ENCODE measurements at regions not wholly inside any gene's neighbourhood (a gene's known extent, or its start where the extent isn't known, plus 50 kb on each side); places are given as distances from the start of the nearest gene placed in this dataset.

DNA sequence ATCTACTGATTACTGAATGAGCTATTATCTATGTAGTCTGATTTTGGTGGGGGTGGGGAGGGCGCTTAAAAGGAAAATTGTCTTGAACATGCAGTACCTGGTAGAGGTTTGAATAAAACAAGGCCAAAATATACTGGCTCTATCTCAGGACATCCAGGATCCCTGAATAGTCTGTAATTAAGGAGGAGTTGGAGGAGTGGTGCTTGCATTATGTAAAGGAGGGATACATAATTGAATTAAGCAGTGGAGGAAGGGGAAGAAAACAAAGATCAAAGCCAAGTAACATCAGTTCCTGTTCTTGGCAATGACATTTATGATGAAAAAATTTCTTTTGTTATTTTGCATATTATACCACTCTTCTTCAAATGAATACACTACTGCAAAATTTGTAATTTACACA, 539.4 kb upstream of the ZEB2 start:
- H3K27me3 Mint-ChIP-seq (ENCODE audit: insufficient read depth, low read depth, poor library complexity) = no peaks in the 10 kb centered on the region
- H3K27ac Mint-ChIP-seq = no peak overlapping the region
- H3K4me2 ChIP-seq = no peak overlapping the region
- DNase-seq (ENCODE audit: low spot score) (no peak), ATAC-seq (no peak)
- peak overlapping the region; percentile 25; the same call in 1 of the 2 replicates for H2AFZ ChIP-seq
- H4K20me1 ChIP-seq (replicated peaks; ENCODE audit: insufficient read depth) = no peaks in the 10 kb centered on the region
- no peaks in the 10 kb centered on the region for H3K79me2 ChIP-seq (replicated peaks; ENCODE audit: insufficient read depth)
- no peaks in the 10 kb centered on the region for H3K36me3 Mint-ChIP-seq (ENCODE audit: low read depth)
- H3K36me3 ChIP-seq (ENCODE audit: insufficient read depth) = no peaks in the 10 kb centered on the region
- TF ChIP-seq JUNB (IDR thresholded peaks at IDR 0.05; ENCODE audit: unreplicated experiment) (no peak), EZH2phosphoT487 (IDR thresholded peaks at IDR 0.05; ENCODE audit: unreplicated experiment) (no peak), CTCF (conservative IDR thresholded peaks at IDR 0.05; ENCODE audit: low read depth in 2 of 2) (no peak), ETS1 (IDR thresholded peaks at IDR 0.05) (no peak), ZNF331 (CRISPR knock-in tag; IDR thresholded peaks at IDR 0.05; ENCODE audit: low read depth) (no peak), REST (IDR thresholded peaks at IDR 0.05; ENCODE audit: unreplicated experiment) (no peak), EZH2 (IDR thresholded peaks at IDR 0.05; ENCODE audit: low read depth, unreplicated experiment) (no peak), POLR2AphosphoS5 (IDR thresholded peaks at IDR 0.05; ENCODE audit: low read depth) (no peak), ZNF114 (CRISPR knock-in tag; IDR thresholded peaks at IDR 0.05) (no peak), CREB1 (CRISPR knock-in tag; IDR thresholded peaks at IDR 0.05; ENCODE audit: low read depth) (no peak), STAT1 (IDR thresholded peaks at IDR 0.05; ENCODE audit: unreplicated experiment) (no peak)
- no peak overlapping the region for H3K4me3 Mint-ChIP-seq
- H3K4me1 Mint-ChIP-seq = peaks cover 9% of the 10 kb centered on the region
- no peak overlapping the region for H3K27ac ChIP-seq (ENCODE audit: low read depth)
- no peaks in the 10 kb centered on the region for H3F3A ChIP-seq (replicated peaks; ENCODE audit: low read depth)
- H3K27me3 ChIP-seq (ENCODE audit: insufficient read depth) = no peaks in the 10 kb centered on the region
- no peak overlapping the region for H3K4me3 ChIP-seq
- H3K4me1 ChIP-seq (ENCODE audit: insufficient read depth) = peaks cover 10% of the 10 kb centered on the region
- no peaks in the 10 kb centered on the region for H3K9me3 Mint-ChIP-seq
- H3K9me2 ChIP-seq (ENCODE audit: insufficient read depth) = 0 out of 2 replicates have a peak, but pooled peaks cover 3% of the 10 kb centered on the region

Measured in GM23338 (cell line).